Peyer's patch (tissue), 4 donors: ENCODE measurements at regions not wholly inside any gene's neighbourhood (a gene's known extent, or its start where the extent isn't known, plus 50 kb on each side); places are given as distances from the start of the nearest gene placed in this dataset.

Experiments
- DNase-seq, 3 donors: peaks; one replicate each; pipeline ENCODE4 v3.0.0-alpha.2; 2017 to 2019
- H3K27ac ChIP-seq, 4 donors: fragments of 200-600 bp; sonication (generic); one replicate each; pipeline ENCODE4 v1.5.1; 2016 to 2019
- H3K27me3 ChIP-seq, 2 donors: fragments of 200-600 bp; sonication (generic); one replicate each; pipeline ENCODE4 v1.5.1; 2019
- H3K36me3 ChIP-seq, 3 donors: fragments of 200-600 bp; sonication (generic); one replicate each; pipeline ENCODE4 v1.5.1; 2016 to 2019
- H3K4me1 ChIP-seq, 4 donors: fragments of 200-600 bp; sonication (generic); one replicate each; pipeline ENCODE4 v1.5.1; 2016 to 2019
- H3K4me3 ChIP-seq, 4 donors: fragments of 200-600 bp; sonication (generic); 1 replicate in 3 of 4; 2 replicates in 1 of 4; pipeline ENCODE4 v1.5.1; 2016 to 2019; ENCODE audit warnings: mild to moderate bottlenecking in 1 of 4
- H3K9me3 ChIP-seq, 4 donors: fragments of 200-600 bp; sonication (generic); one replicate each; pipeline ENCODE4 v1.5.1; 2016 to 2019; ENCODE audit warnings: mild to moderate bottlenecking in 1 of 4
- POLR2A ChIP-seq, 2 donors: fragments of 450-650 bp; IDR thresholded peaks; one replicate each; pipeline ENCODE4 v1.5.1; 2017; ENCODE audit warnings: antibody characterized with exemption in 2 of 2, mild to moderate bottlenecking in 2 of 2, moderate library complexity in 2 of 2
- TF ChIP-seq, protein P1 (sequence below), 6 experiments: fragments of 450-650 bp in 4 of 6; fragments of 200-600 bp in 2 of 6; sonication (generic) in 1 of 6; IDR thresholded peaks; one replicate each; pipeline ENCODE4 v1.5.1; 2017 to 2019; ENCODE audit warnings: antibody characterized with exemption in 6 of 6, mild to moderate bottlenecking in 3 of 6, moderate library complexity in 1 of 6

DNA sequence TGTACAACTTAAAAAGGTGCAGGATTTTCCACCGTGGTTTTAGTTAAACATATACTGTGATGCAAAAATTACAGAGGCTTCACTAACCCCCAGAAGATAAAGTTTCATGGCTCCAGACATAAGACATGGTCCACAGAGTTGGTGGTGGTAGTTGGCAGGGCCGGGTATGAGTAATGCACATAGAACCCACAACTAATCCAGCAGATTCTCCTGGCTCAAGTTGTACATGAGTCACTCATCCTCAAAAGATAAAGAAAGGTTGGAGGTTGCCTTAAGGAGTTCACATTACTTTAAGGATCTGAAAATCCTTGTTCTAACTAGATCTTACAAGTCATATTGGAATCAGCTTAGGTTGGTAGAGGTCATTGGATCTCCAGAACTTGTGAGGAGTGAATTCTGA, 98.3 kb upstream of the ZBTB20 start:
- no peaks in the 10 kb centered on the region for H3K36me3 ChIP-seq
- no peaks in the 10 kb centered on the region for H3K9me3 ChIP-seq
- no peaks in the 10 kb centered on the region for H3K4me1 ChIP-seq
- DNase-seq: no peak
- no peak overlapping the region for H3K27ac ChIP-seq
- H3K27me3 ChIP-seq: no peaks in the 10 kb centered on the region
- TF ChIP-seq, protein P1, sequence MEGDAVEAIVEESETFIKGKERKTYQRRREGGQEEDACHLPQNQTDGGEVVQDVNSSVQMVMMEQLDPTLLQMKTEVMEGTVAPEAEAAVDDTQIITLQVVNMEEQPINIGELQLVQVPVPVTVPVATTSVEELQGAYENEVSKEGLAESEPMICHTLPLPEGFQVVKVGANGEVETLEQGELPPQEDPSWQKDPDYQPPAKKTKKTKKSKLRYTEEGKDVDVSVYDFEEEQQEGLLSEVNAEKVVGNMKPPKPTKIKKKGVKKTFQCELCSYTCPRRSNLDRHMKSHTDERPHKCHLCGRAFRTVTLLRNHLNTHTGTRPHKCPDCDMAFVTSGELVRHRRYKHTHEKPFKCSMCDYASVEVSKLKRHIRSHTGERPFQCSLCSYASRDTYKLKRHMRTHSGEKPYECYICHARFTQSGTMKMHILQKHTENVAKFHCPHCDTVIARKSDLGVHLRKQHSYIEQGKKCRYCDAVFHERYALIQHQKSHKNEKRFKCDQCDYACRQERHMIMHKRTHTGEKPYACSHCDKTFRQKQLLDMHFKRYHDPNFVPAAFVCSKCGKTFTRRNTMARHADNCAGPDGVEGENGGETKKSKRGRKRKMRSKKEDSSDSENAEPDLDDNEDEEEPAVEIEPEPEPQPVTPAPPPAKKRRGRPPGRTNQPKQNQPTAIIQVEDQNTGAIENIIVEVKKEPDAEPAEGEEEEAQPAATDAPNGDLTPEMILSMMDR (IDR thresholded peaks at IDR 0.05): no peak
- no peak for TF ChIP-seq POLR2A (IDR thresholded peaks at IDR 0.05)
- H3K4me3 ChIP-seq: no peak overlapping the region

DNA sequence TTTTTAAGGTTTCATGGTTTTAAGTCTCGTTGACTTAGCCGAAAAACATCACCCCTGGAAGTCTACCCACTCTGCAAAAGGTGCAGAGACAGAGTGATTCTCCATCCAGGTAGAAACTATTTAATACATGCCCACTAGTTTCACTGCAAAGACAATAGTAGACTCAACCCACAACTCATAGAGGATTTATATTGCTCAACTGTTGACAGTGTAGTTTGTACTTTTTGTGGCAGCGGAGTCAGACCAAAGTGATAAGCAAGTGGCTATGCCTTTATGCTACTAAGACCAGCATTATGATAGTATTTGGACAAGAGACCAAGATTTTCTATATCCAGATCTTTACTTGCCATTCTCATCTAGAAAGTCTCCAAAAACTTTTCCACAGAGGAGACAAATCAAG, 98.8 kb upstream of the ZBTB20 start:
- no peaks in the 10 kb centered on the region for H3K4me1 ChIP-seq
- no peaks in the 10 kb centered on the region for H3K27me3 ChIP-seq
- H3K4me3 ChIP-seq: no peak overlapping the region
- no peak for TF ChIP-seq POLR2A (IDR thresholded peaks at IDR 0.05)
- TF ChIP-seq, protein P1 (IDR thresholded peaks at IDR 0.05): no peak
- no peaks in the 10 kb centered on the region for H3K36me3 ChIP-seq
- H3K27ac ChIP-seq: no peak overlapping the region
- no peaks in the 10 kb centered on the region for H3K9me3 ChIP-seq
- no peak for DNase-seq

DNA sequence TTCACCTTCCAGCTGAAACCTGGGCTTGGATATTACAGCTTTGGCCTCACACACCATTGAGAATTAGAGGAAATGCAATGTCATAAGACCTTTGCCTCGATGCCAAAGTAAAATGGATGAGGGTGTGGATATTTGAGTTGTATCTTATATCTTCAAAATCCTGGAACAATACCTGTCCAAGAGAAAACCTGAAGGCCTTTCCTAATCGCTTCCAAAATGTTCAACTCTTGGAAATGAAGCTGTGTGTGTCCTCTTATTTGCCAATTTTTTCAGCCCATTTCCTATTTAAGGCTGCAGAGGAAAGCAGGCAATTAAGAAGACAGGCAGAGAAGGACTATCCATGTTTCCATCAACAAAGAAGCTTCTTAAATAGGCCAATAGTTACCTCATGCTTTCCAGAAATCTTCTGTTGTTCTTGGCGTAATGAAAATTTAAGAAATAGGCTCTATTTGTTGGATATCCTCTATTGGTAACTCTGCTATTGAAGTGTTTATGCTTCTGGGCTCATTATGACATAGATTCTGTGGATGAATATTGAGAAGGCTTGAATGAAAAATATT, 99.5 kb upstream of the ZBTB20 start:
- Histone ChIP-seq H3K27me3 (no peaks in the 10 kb centered on the region), H3K4me3 (no peak overlapping the region), H3K4me1 (no peaks in the 10 kb centered on the region), H3K27ac (no peak overlapping the region), H3K36me3 (no peaks in the 10 kb centered on the region), H3K9me3 (no peaks in the 10 kb centered on the region)
- TF ChIP-seq, protein P1 (IDR thresholded peaks at IDR 0.05): no peak
- TF ChIP-seq POLR2A (IDR thresholded peaks at IDR 0.05): no peak
- DNase-seq: no peak

DNA sequence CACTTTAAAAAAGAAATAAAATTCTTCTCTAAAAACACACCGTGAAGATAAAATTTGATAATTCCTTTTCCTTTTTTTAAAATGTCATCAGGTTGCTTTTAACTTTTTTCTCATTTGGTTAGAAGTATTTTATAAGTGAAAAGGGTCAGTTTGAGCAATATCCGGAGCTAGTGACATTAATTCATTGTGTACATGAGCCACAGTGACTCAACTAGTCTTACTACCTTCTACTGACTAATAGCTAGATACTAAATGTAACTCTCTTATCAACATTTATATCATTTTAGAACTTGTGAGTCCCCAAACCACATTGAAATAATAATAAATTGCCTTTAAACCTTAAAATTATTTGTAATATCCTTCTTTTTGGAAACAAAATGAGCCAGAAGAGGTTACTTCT, 101.2 kb upstream of the ZBTB20 start:
- H3K36me3 ChIP-seq: no peaks in the 10 kb centered on the region
- H3K9me3 ChIP-seq: no peaks in the 10 kb centered on the region
- DNase-seq: no peak
- no peak overlapping the region for H3K27ac ChIP-seq
- H3K27me3 ChIP-seq: no peaks in the 10 kb centered on the region
- no peaks in the 10 kb centered on the region for H3K4me1 ChIP-seq
- no peak overlapping the region for H3K4me3 ChIP-seq
- TF ChIP-seq, protein P1 (IDR thresholded peaks at IDR 0.05): no peak
- no peak for TF ChIP-seq POLR2A (IDR thresholded peaks at IDR 0.05)

DNA sequence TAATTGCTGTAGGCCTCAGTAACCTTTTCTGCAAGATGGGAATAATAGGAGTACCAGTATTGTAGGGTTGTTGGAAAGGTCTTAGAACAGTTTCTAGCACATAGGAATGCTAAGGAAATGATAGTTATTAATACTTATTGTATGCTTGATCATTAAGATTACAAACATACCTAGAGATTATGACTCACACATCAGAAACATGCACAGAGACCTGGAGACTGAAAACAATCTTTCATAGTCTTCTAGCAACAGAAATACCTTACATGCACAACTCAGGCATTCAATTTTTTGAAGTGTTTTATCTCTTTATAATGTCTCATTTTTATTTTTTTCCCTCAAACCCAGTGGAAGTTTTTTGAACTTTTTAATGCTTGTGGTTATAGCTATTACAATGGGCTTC, 104.4 kb upstream of the ZBTB20 start:
- Histone ChIP-seq H3K36me3 (no peaks in the 10 kb centered on the region), H3K27me3 (no peaks in the 10 kb centered on the region), H3K27ac (no peak overlapping the region), H3K9me3 (no peaks in the 10 kb centered on the region), H3K4me1 (no peaks in the 10 kb centered on the region), H3K4me3 (no peak overlapping the region)
- TF ChIP-seq, protein P1 (IDR thresholded peaks at IDR 0.05): no peak
- no peak for DNase-seq

DNA sequence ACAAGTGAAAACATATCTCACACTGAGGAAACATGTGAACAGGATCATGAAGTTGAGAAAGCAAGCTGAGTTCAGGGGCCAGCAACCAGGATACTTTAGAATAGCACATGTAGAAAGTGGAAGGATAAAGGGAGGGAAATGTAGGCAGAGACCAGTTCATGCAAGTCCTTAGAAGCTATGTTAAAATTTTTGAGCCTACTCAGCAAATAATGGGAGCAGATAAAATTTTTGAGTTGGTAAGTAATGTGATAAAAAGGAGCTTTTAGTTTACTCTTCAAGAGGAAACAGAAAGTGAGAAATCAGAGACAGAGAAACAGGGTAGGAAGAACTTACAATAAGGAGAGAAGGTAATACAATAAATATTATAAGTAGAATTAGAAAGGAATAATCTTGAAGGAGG, 105.6 kb upstream of the ZBTB20 start:
- Histone ChIP-seq H3K9me3 (no peaks in the 10 kb centered on the region), H3K36me3 (no peaks in the 10 kb centered on the region), H3K27ac (no peak overlapping the region), H3K4me1 (no peaks in the 10 kb centered on the region), H3K4me3 (no peak overlapping the region), H3K27me3 (no peaks in the 10 kb centered on the region)
- DNase-seq: no peak
- TF ChIP-seq, protein P1 (IDR thresholded peaks at IDR 0.05): no peak
- no peak for TF ChIP-seq POLR2A (IDR thresholded peaks at IDR 0.05)
